HCT116 (cell line): ENCODE measurements at regions not wholly inside any gene's neighbourhood (a gene's known extent, or its start where the extent isn't known, plus 50 kb on each side); places are given as distances from the start of the nearest gene placed in this dataset.

ENCODE experiments used
- ATAC-seq: fragments of 200-7000 bp; cut with Tn5 transposase; 2 replicates; pipeline ENCODE4 v1.9.1; 2020; ENCODE audit warnings: mild to moderate bottlenecking, moderate library complexity
- BruUV-seq: library from RNA; stranded (reverse); fragments of 400-500 nt; replicated peaks from 2 replicates; lab custom pipeline; 2021; lab: Mats Ljungman, UMichigan
- CTCF ChIA-PET: fragments of 300-600 bp; sonication (Branson Sonifier 250); formaldehyde crosslinking; loops from one replicate; lab custom pipeline; 2021; ENCODE audit warnings: antibody characterized with exemption; lab: Charles Lee
- POLR2A ChIA-PET: fragments of 300-600, 350-600 bp; sonication (Branson Sonifier 250); formaldehyde crosslinking; loops from one replicate; lab custom pipeline; 2021; ENCODE audit warnings: antibody characterized with exemption; lab: Charles Lee
- RAD21 ChIA-PET, 2 experiments: fragments of 300-600 bp; sonication (Branson Sonifier 250); formaldehyde crosslinking; loops; one replicate each; lab custom pipeline; 2023; ENCODE audit warnings: low total read pairs in 2 of 2; ENCODE audit not compliant: uncharacterized antibody in 2 of 2, unreplicated experiment in 2 of 2, low non-redundant PET in 1 of 2; lab: Charles Lee
- DNase-seq: peaks from one replicate; pipeline ENCODE4 v3.0.0-alpha.2; 2010; ENCODE audit warnings: low read depth, low spot score
- H2AFZ ChIP-seq: fragments of 200-600 bp; shearing (Covaris generic), sonication (generic); 2 replicates; pipeline ENCODE4 v1.6.1; 2017; ENCODE audit warnings: low read depth, mixed run types, mixed read lengths, antibody characterized with exemption, low read length; ENCODE audit not compliant: poor library complexity, severe bottlenecking
- H3K27ac ChIP-seq: 2 replicates; pipeline ENCODE4 v1.5.1; 2012; ENCODE audit warnings: low read depth, low read length
- H3K27me3 ChIP-seq: fragments of 200-600 bp; sonication (generic); 2 replicates; pipeline ENCODE4 v1.6.1; 2016; ENCODE audit warnings: mixed run types, low read length, mixed read lengths; ENCODE audit not compliant: insufficient read depth
- H3K36me3 ChIP-seq, 2 experiments: fragments of 200-500 bp in 1 of 2; fragments of 200-600 bp in 1 of 2; sonication (Bioruptor generic) in 1 of 2; sonication (generic) in 1 of 2; 2 replicates each; pipeline versions ENCODE4 v1.5.1 to v1.6.1; 2014 to 2016; ENCODE audit warnings: low read length in 2 of 2, inconsistent platforms in 1 of 2, mixed read lengths in 1 of 2, mixed run types in 1 of 2; ENCODE audit not compliant: insufficient read depth in 2 of 2, control insufficient read depth in 1 of 2
- H3K4me1 ChIP-seq, 2 experiments: fragments of 200-600 bp in 1 of 2; sonication (generic) in 1 of 2; 2 replicates each; pipeline versions ENCODE4 v1.5.1 to v1.6.1; 2012 to 2017; ENCODE audit warnings: low read length in 2 of 2, inconsistent platforms in 1 of 2, mild to moderate bottlenecking in 1 of 2, mixed read lengths in 1 of 2, mixed run types in 1 of 2, moderate library complexity in 1 of 2; ENCODE audit not compliant: insufficient read depth in 2 of 2, control insufficient read depth in 1 of 2
- H3K4me2 ChIP-seq: fragments of 200-600 bp; sonication (generic); 2 replicates; pipeline ENCODE4 v1.6.1; 2017; ENCODE audit warnings: mixed run types, low read length, mixed read lengths
- H3K4me3 ChIP-seq, 2 experiments: fragments of 200-600 bp in 1 of 2; sonication (generic) in 1 of 2; replicated peaks in 1 of 2; 2 replicates each; pipeline ENCODE4 v1.5.1; 2011 to 2016; ENCODE audit warnings: low read length in 2 of 2, control low read depth in 1 of 2, low read depth in 1 of 2, mild to moderate bottlenecking in 1 of 2, mixed read lengths in 1 of 2, mixed run types in 1 of 2
- H3K79me2 ChIP-seq: fragments of 200-600 bp; sonication (generic); 2 replicates; pipeline ENCODE4 v1.6.1; 2017; ENCODE audit warnings: mild to moderate bottlenecking, mixed run types, low read length, moderate library complexity, mixed read lengths; ENCODE audit not compliant: insufficient read depth
- H3K9ac ChIP-seq: fragments of 200-600 bp; sonication (generic); 2 replicates; pipeline ENCODE4 v1.6.1; 2016; ENCODE audit warnings: low read length, mixed read lengths
- H3K9me2 ChIP-seq: fragments of 200-600 bp; sonication (generic), shearing (Covaris generic); 2 replicates; pipeline ENCODE4 v1.6.1; 2017; ENCODE audit warnings: mixed run types, mild to moderate bottlenecking, moderate library complexity; ENCODE audit not compliant: insufficient read depth
- H3K9me3 ChIP-seq, 2 experiments: fragments of 200-500 bp in 1 of 2; fragments of 200-600 bp in 1 of 2; sonication (Bioruptor generic) in 1 of 2; sonication (generic) in 1 of 2; 2 replicates each; pipeline ENCODE4 v1.6.1; 2014 to 2017; ENCODE audit warnings: low read length in 2 of 2, mixed read lengths in 2 of 2, inconsistent platforms in 1 of 2, low read depth in 1 of 2, mild to moderate bottlenecking in 1 of 2, mixed run types in 1 of 2, moderate library complexity in 1 of 2; ENCODE audit not compliant: control insufficient read depth in 1 of 2, insufficient read depth in 1 of 2
- H4K20me1 ChIP-seq: fragments of 200-600 bp; sonication (generic), shearing (Covaris generic); 2 replicates; pipeline ENCODE4 v1.6.1; 2017; ENCODE audit warnings: mixed run types, mild to moderate bottlenecking, moderate library complexity; ENCODE audit not compliant: insufficient read depth
- CBX3 ChIP-seq: IDR thresholded peaks from 2 replicates; pipeline ENCODE4 v1.6.1; 2012; ENCODE audit warnings: low read depth
- CEBPB ChIP-seq: IDR thresholded peaks from 2 replicates; pipeline ENCODE4 v1.6.1; 2012; ENCODE audit warnings: low read depth
- ELF1 ChIP-seq: IDR thresholded peaks from 2 replicates; pipeline ENCODE4 v1.6.1; 2012; ENCODE audit warnings: low read depth, borderline replicate concordance
- EZH2phosphoT487 ChIP-seq: fragments of 200-600 bp; IDR thresholded peaks from 2 replicates; pipeline ENCODE4 v1.6.1; 2018; ENCODE audit warnings: antibody characterized with exemption, borderline replicate concordance
- JUND ChIP-seq: IDR thresholded peaks from 2 replicates; pipeline ENCODE4 v1.6.1; 2012
- POLR2A ChIP-seq: IDR thresholded peaks from 2 replicates; pipeline ENCODE4 v1.7.0; 2011; ENCODE audit warnings: borderline replicate concordance; ENCODE audit not compliant: insufficient read depth, insufficient read length; ENCODE audit errors: extremely low read depth
- POLR2AphosphoS5 ChIP-seq: IDR thresholded peaks from 2 replicates; pipeline ENCODE4 v1.6.1; 2011; ENCODE audit warnings: mild to moderate bottlenecking, low read depth, low read length, moderate library complexity
- SIN3A ChIP-seq: IDR thresholded peaks from 2 replicates; pipeline ENCODE4 v1.6.1; 2012; ENCODE audit warnings: low read depth
- SP1 ChIP-seq: IDR thresholded peaks from 2 replicates; pipeline ENCODE4 v1.6.1; 2012; ENCODE audit warnings: low read depth
- TCF7L2 ChIP-seq: IDR thresholded peaks from 2 replicates; pipeline ENCODE4 v1.7.0; 2011; ENCODE audit warnings: borderline replicate concordance, inconsistent platforms; ENCODE audit not compliant: insufficient read depth, insufficient read length; ENCODE audit errors: extremely low read depth
- ZFX ChIP-seq: fragments of 450-650 bp; IDR thresholded peaks from 2 replicates; pipeline ENCODE4 v1.6.1; 2017
- ZNF274 ChIP-seq: fragments of 200-500 bp; sonication (Bioruptor generic); IDR thresholded peaks from 2 replicates; pipeline ENCODE4 v1.6.1; 2014; ENCODE audit warnings: mild to moderate bottlenecking, low read depth, low read length, inconsistent platforms
- intact Hi-C: fragments of 100-400 bp; cut with micrococcal nuclease; formaldehyde crosslinking; loops from 2 replicates; pipeline ENCODE4 v1.10.0; 2022
- TF ChIP-seq, protein P1 (sequence below), 3 experiments: fragments of 200-600 bp in 1 of 3; sonication (generic) in 1 of 3; IDR thresholded peaks in 2 of 3; conservative IDR thresholded peaks in 1 of 3; 2 replicates each; pipeline ENCODE4 v1.5.1; 2012 to 2017; ENCODE audit warnings: low read depth in 2 of 3, low read length in 2 of 3, antibody characterized with exemption in 1 of 3, borderline replicate concordance in 1 of 3, control low read depth in 1 of 3, mild to moderate bottlenecking in 1 of 3, mixed read lengths in 1 of 3, mixed run types in 1 of 3, moderate library complexity in 1 of 3; ENCODE audit not compliant: insufficient read depth in 1 of 3

- Histone ChIP-seq H3K4me3 (no peak overlapping the region), H2AFZ (no peak overlapping the region), H3K36me3 (no peaks in the 10 kb centered on the region), H3K9me2 (no peaks in the 10 kb centered on the region), H4K20me1 (no peaks in the 10 kb centered on the region), H3K27ac (no peak overlapping the region), H3K4me2 (no peak overlapping the region), H3K9me3 (peaks cover 11 to 41% of the 10 kb centered on the region in 2 experiments; a peak in 2 of 4 replicates), H3K9ac (no peak overlapping the region), H3K79me2 (no peaks in the 10 kb centered on the region), H3K4me1 (no peaks in the 10 kb centered on the region), H3K27me3 (no peaks in the 10 kb centered on the region)
- ATAC-seq, result no peak
- no peak for TF ChIP-seq POLR2AphosphoS5
- no peak for TF ChIP-seq SIN3A
- TF ChIP-seq EZH2phosphoT487, result no peak
- TF ChIP-seq CEBPB, result no peak
- CTCF ChIA-PET, result no interaction called here
- no TSS peak for BruUV-seq
- POLR2A ChIA-PET, result no interaction called here
- DNase-seq, result no peak
- RAD21 ChIA-PET, result no interaction called here
- intact Hi-C loops, result no loop called here
Measured at GRCh38 chr20:61083431-61083830, 168.6 kb upstream of the CDH4 start.

DNA sequence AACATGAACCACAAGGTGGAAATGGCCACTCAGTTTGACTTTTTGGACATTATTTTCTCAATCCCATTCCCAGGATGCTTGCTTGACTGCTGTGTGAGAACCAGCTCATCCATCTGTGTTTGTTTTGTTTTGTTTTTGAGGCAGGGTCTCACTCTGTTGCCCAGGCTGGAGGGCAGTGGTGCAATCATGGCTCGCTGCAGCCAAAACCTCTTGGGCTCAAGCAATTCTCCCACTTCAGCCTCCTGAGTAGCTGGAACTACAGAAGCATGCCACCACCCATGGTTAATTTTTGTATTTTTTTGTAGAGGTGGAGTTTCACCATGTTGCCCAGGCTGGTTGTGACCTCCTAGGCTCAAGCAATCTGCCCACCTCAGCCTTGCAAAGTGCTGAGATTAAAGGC, 166.0 kb upstream of the CDH4 start:
- RAD21 ChIA-PET, result no interaction called here
- no peaks in the 10 kb centered on the region for H3K4me1 ChIP-seq
- TF ChIP-seq CBX3, result no peak
- TF ChIP-seq ZFX, result no peak
- no peak for TF ChIP-seq SP1
- no peak for TF ChIP-seq POLR2AphosphoS5
- TF ChIP-seq, protein P1, sequence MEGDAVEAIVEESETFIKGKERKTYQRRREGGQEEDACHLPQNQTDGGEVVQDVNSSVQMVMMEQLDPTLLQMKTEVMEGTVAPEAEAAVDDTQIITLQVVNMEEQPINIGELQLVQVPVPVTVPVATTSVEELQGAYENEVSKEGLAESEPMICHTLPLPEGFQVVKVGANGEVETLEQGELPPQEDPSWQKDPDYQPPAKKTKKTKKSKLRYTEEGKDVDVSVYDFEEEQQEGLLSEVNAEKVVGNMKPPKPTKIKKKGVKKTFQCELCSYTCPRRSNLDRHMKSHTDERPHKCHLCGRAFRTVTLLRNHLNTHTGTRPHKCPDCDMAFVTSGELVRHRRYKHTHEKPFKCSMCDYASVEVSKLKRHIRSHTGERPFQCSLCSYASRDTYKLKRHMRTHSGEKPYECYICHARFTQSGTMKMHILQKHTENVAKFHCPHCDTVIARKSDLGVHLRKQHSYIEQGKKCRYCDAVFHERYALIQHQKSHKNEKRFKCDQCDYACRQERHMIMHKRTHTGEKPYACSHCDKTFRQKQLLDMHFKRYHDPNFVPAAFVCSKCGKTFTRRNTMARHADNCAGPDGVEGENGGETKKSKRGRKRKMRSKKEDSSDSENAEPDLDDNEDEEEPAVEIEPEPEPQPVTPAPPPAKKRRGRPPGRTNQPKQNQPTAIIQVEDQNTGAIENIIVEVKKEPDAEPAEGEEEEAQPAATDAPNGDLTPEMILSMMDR (IDR thresholded peaks at IDR 0.05 in 2 of 3, conservative IDR thresholded peaks at IDR 0.05 in 1 of 3; ENCODE audit: borderline replicate concordance in 1 of 3, insufficient read depth in 1 of 3, low read depth in 2 of 3, low read length in 2 of 3), result no peak
- TF ChIP-seq JUND, result no peak
- TF ChIP-seq TCF7L2, result no peak
- TF ChIP-seq ZNF274, result no peak
- TF ChIP-seq SIN3A, result no peak
- no peak for TF ChIP-seq ELF1
- TF ChIP-seq CEBPB, result no peak
- TF ChIP-seq POLR2A, result no peak
- no peak overlapping the region for H2AFZ ChIP-seq
- ATAC-seq, result no peak
- POLR2A ChIA-PET, result no interaction called here
- no peak overlapping the region for H3K4me3 ChIP-seq
- no peak overlapping the region for H3K9ac ChIP-seq
- H3K36me3 ChIP-seq, result no peaks in the 10 kb centered on the region
- H3K27ac ChIP-seq, result no peak overlapping the region
- CTCF ChIA-PET, result no interaction called here
- H3K27me3 ChIP-seq, result no peaks in the 10 kb centered on the region
- H3K4me2 ChIP-seq, result no peak overlapping the region
- no peak for DNase-seq
- no peaks in the 10 kb centered on the region for H3K9me2 ChIP-seq
- no peaks in the 10 kb centered on the region for H4K20me1 ChIP-seq
- no TSS peak for BruUV-seq
- intact Hi-C loops, result no loop called here
- H3K79me2 ChIP-seq, result no peaks in the 10 kb centered on the region
- H3K9me3 ChIP-seq, result peaks cover 8 to 47% of the 10 kb centered on the region in 2 experiments; a peak in 2 of 4 replicates
